ENCODE measurements at regions not wholly inside any gene's neighbourhood (a gene's known extent, or its start where the extent isn't known, plus 50 kb on each side); places are given as distances from the start of the nearest gene placed in this dataset.

DNA sequence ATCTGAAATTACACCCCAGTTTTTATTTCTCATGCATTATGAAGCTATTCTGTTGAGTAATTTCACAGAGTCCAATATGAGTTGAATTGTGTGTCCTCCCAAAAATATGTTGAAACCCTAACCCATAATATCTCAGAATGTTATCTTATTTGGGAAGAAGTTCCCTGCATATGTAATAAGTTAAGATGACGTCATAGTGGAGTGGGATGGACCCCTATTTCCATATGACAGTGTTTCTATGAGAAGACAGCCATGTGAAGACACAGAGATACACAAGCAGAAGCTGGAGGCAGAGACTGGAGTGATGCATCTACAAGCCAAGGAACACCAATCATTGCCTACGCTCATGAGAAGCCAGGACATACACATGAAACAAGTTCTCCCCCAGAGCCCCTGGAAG is 81.3 kb downstream of the RFPL4B start (continued):
- TF ChIP-seq, protein P1, sequence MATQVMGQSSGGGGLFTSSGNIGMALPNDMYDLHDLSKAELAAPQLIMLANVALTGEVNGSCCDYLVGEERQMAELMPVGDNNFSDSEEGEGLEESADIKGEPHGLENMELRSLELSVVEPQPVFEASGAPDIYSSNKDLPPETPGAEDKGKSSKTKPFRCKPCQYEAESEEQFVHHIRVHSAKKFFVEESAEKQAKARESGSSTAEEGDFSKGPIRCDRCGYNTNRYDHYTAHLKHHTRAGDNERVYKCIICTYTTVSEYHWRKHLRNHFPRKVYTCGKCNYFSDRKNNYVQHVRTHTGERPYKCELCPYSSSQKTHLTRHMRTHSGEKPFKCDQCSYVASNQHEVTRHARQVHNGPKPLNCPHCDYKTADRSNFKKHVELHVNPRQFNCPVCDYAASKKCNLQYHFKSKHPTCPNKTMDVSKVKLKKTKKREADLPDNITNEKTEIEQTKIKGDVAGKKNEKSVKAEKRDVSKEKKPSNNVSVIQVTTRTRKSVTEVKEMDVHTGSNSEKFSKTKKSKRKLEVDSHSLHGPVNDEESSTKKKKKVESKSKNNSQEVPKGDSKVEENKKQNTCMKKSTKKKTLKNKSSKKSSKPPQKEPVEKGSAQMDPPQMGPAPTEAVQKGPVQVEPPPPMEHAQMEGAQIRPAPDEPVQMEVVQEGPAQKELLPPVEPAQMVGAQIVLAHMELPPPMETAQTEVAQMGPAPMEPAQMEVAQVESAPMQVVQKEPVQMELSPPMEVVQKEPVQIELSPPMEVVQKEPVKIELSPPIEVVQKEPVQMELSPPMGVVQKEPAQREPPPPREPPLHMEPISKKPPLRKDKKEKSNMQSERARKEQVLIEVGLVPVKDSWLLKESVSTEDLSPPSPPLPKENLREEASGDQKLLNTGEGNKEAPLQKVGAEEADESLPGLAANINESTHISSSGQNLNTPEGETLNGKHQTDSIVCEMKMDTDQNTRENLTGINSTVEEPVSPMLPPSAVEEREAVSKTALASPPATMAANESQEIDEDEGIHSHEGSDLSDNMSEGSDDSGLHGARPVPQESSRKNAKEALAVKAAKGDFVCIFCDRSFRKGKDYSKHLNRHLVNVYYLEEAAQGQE (IDR thresholded peaks at IDR 0.05; ENCODE audit: low read depth): no peak
- TF ChIP-seq CEBPB (IDR thresholded peaks at IDR 0.05; ENCODE audit: low read depth): no peak

DNA sequence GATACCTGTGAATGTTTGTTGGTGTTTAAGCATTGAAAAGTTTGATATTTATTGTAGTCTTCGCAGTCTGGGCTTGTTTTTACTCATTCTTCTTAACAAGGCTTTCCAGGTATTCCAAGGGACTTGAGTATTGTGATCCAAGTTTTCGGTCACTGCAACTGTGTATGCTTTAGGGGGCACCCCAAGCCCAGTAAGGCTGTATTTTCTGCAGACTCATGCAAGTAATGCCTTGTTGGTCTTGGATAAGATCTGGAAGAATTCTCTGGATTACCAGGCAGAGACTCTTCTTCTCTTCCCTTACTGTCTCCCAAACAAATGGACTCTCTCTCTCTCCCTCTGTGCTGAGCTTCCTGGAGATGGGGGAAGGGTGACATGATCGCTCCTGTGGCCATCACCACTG is 82.1 kb downstream of the RFPL4B start:
- no peak overlapping the region for H3K4me2 ChIP-seq (ENCODE audit: low read length)
- H3K4me3 ChIP-seq (replicated peaks in 1 of 2; ENCODE audit: low read depth in 1 of 2, low read length in 2 of 2): no peak overlapping the region
- ChIA-PET RAD21 (ENCODE audit: low non-redundant PET in 1 of 2, low total read pairs in 2 of 2, uncharacterized antibody in 2 of 2, unreplicated experiment in 2 of 2) (no interaction called here), CTCF (no interaction called here), POLR2A (no interaction called here)
- no peaks in the 10 kb centered on the region for H4K20me1 ChIP-seq (ENCODE audit: insufficient read depth)
- no peaks in the 10 kb centered on the region for H3K27me3 ChIP-seq (ENCODE audit: insufficient read depth, low read length)
- intact Hi-C loops (cut with micrococcal nuclease): loop anchor here (5.0 kb wide), 1 partner anchor 998 kb away; no protein-coding TSS in a partner anchor
- H3K27ac ChIP-seq (ENCODE audit: low read depth, low read length): no peak overlapping the region
- no peaks in the 10 kb centered on the region for H3K36me3 ChIP-seq (ENCODE audit: control insufficient read depth in 1 of 2, insufficient read depth in 2 of 2, low read length in 2 of 2)
- ATAC-seq (no peak; the same call in 1 of the 2 replicates), DNase-seq (ENCODE audit: low read depth, low spot score) (no peak)
- no peaks in the 10 kb centered on the region for H3K4me1 ChIP-seq (ENCODE audit: control insufficient read depth in 1 of 2, insufficient read depth in 2 of 2, low read length in 2 of 2)
- no peaks in the 10 kb centered on the region for H3K79me2 ChIP-seq (ENCODE audit: insufficient read depth, low read length)
- H3K9me3 ChIP-seq (ENCODE audit: control insufficient read depth in 1 of 2, insufficient read depth in 1 of 2, low read depth in 1 of 2, low read length in 2 of 2): no peaks in the 10 kb centered on the region
- TF ChIP-seq ZBTB33 (IDR thresholded peaks at IDR 0.05; ENCODE audit: extremely low read depth, insufficient replicate concordance, low read length) (no peak), RAD21 (IDR thresholded peaks at IDR 0.05; ENCODE audit: low read depth) (peak; percentile 43; the same call in 1 of the 2 replicates)
- no peak overlapping the region for H3K9ac ChIP-seq (ENCODE audit: low read length)
- no peak overlapping the region for H2AFZ ChIP-seq (ENCODE audit: low read depth, low read length, poor library complexity, severe bottlenecking)
- H3K9me2 ChIP-seq (ENCODE audit: insufficient read depth): no peaks in the 10 kb centered on the region
- no TSS peak for BruUV-seq (replicated peaks)
